Stomach (tissue), 8 donors: ENCODE measurements at regions not wholly inside any gene's neighbourhood (a gene's known extent, or its start where the extent isn't known, plus 50 kb on each side); places are given as distances from the start of the nearest gene placed in this dataset.
A peak's percentile ranks its signal among the peaks of the same experiment; 100 is the strongest.

Experiments
- DNase-seq, 2 donors: peaks; one replicate each; pipeline versions ENCODE4 v3.0.0 to v3.0.0-alpha.2; 2013 to 2019
- H3K27ac ChIP-seq, 5 donors: fragments of 200-600 bp in 4 of 5; sonication (generic) in 4 of 5; one replicate each; pipeline ENCODE4 v1.5.1; 2013 to 2019; ENCODE audit warnings: mild to moderate bottlenecking in 1 of 5, moderate library complexity in 1 of 5
- H3K27me3 ChIP-seq, 3 donors: fragments of 200-600 bp; sonication (generic); one replicate each; pipeline ENCODE4 v1.5.1; 2017 to 2019; ENCODE audit warnings: mixed run types in 1 of 3
- H3K36me3 ChIP-seq, 4 donors: fragments of 200-600 bp; sonication (generic); 1 replicate in 3 of 4; 2 replicates in 1 of 4; pipeline ENCODE4 v1.5.1; 2016 to 2019
- H3K4me1 ChIP-seq, 4 donors: fragments of 200-600 bp; sonication (generic); one replicate each; pipeline ENCODE4 v1.5.1; 2016 to 2019
- H3K4me3 ChIP-seq, 4 donors: fragments of 200-600 bp; sonication (generic) in 3 of 4; one replicate each; pipeline ENCODE4 v1.5.1; 2016 to 2019; ENCODE audit warnings: mild to moderate bottlenecking in 1 of 4
- H3K9me3 ChIP-seq, 4 donors: fragments of 200-600 bp; sonication (generic); one replicate each; pipeline ENCODE4 v1.5.1; 2016 to 2019
- EP300 ChIP-seq: sonication (generic); formaldehyde crosslinking; IDR thresholded peaks from one replicate; pipeline ENCODE4 v1.6.1; 2017; ENCODE audit warnings: antibody characterized with exemption
- POLR2A ChIP-seq, 4 donors: fragments of 450-650 bp; IDR thresholded peaks; one replicate each; pipeline ENCODE4 v1.6.1; 2016; ENCODE audit warnings: antibody characterized with exemption in 4 of 4, control low read depth in 2 of 4, mild to moderate bottlenecking in 1 of 4, moderate library complexity in 1 of 4
- POLR2AphosphoS5 ChIP-seq, 3 donors: sonication (generic); formaldehyde crosslinking; IDR thresholded peaks; one replicate each; pipeline ENCODE4 v1.6.1; 2016; ENCODE audit warnings: antibody characterized with exemption in 3 of 3
- WGBS, 5 donors: extraction: QIAGEN DNeasy Blood & Tissue Kit in 3 of 5; methylation state at CpG; one replicate each; pipeline versions ENCODE4 v1.1.5 to v1.1.7; 2013 to 2018; 5-methylcytosine and 5-hydroxymethylcytosine counted together
- intact Hi-C: fragments of 100-400 bp; cut with DNase I; formaldehyde crosslinking; loops from one replicate; pipeline ENCODE4 v1.15.1; 2023; ENCODE audit warnings: low total_unique reads
- TF ChIP-seq, protein P1 (sequence below), 7 experiments: fragments of 450-650 bp in 4 of 7; fragments of 200-600 bp in 3 of 7; sonication (generic) in 3 of 7; IDR thresholded peaks; one replicate each; pipeline ENCODE4 v1.5.1; 2016 to 2019; ENCODE audit warnings: antibody characterized with exemption in 7 of 7, control low read depth in 2 of 7, mild to moderate bottlenecking in 1 of 7
- donor health status: healthy with polysubstance abuse.
- donor health status: Bipolar disorder and iron deficiency.
- donor health status: healthy.

- peak in 1 of 2 donors; percentile 34 for DNase-seq
- H3K9me3 ChIP-seq = peaks cover 0 to 18% (median 0%) of the 10 kb centered on the region in 4 donors
- no peaks in the 10 kb centered on the region for H3K36me3 ChIP-seq
Measured at GRCh38 chr12:39157696-39158342, 252.4 kb upstream of the CPNE8 start.

GRCh38 chr12:39145175-39145999 lies 240.0 kb upstream of the CPNE8 start:
- peaks cover 0 to 17% (median 11%) of the 10 kb centered on the region in 4 donors for H3K4me1 ChIP-seq
- 6 to 15% (median 9%) methylated on average over 9 to 70 of the region's 70 CpGs for WGBS, 5 donors
- intact Hi-C loops = no loop called here
- peak overlapping the region in 1 of 5 donors; percentile 45 for H3K27ac ChIP-seq
- peak; percentile 30 to 80 for DNase-seq
- no peaks in the 10 kb centered on the region for H3K36me3 ChIP-seq
- peaks cover 0 to 42% (median 18%) of the 10 kb centered on the region in 3 donors for H3K27me3 ChIP-seq
- peaks cover 0 to 25% (median 5%) of the 10 kb centered on the region in 4 donors for H3K9me3 ChIP-seq
- peak overlapping the region; percentile 46 to 56 (median 54) for H3K4me3 ChIP-seq
- TF ChIP-seq POLR2AphosphoS5 (IDR thresholded peaks at IDR 0.05) (no peak), EP300 (no peak), POLR2A (IDR thresholded peaks at IDR 0.05) (no peak)
- TF ChIP-seq, protein P1, sequence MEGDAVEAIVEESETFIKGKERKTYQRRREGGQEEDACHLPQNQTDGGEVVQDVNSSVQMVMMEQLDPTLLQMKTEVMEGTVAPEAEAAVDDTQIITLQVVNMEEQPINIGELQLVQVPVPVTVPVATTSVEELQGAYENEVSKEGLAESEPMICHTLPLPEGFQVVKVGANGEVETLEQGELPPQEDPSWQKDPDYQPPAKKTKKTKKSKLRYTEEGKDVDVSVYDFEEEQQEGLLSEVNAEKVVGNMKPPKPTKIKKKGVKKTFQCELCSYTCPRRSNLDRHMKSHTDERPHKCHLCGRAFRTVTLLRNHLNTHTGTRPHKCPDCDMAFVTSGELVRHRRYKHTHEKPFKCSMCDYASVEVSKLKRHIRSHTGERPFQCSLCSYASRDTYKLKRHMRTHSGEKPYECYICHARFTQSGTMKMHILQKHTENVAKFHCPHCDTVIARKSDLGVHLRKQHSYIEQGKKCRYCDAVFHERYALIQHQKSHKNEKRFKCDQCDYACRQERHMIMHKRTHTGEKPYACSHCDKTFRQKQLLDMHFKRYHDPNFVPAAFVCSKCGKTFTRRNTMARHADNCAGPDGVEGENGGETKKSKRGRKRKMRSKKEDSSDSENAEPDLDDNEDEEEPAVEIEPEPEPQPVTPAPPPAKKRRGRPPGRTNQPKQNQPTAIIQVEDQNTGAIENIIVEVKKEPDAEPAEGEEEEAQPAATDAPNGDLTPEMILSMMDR (IDR thresholded peaks at IDR 0.05) = peak in 5 of 7 experiments; percentile 24 to 72 (median 53)

More at GRCh38 chr12:39157696-39158342, 252.4 kb upstream of the CPNE8 start:
- intact Hi-C loops = no loop called here
- TF ChIP-seq POLR2A (IDR thresholded peaks at IDR 0.05) (no peak), POLR2AphosphoS5 (IDR thresholded peaks at IDR 0.05) (no peak), EP300 (no peak)
- TF ChIP-seq, protein P1 (IDR thresholded peaks at IDR 0.05) = no peak
- WGBS, 5 donors = 64 to 73% (median 71%) methylated on average over 5 of the region's 5 CpGs
- Histone ChIP-seq H3K4me1 (no peaks in the 10 kb centered on the region), H3K4me3 (no peak overlapping the region), H3K27ac (no peak overlapping the region), H3K27me3 (no peaks in the 10 kb centered on the region)

DNA sequence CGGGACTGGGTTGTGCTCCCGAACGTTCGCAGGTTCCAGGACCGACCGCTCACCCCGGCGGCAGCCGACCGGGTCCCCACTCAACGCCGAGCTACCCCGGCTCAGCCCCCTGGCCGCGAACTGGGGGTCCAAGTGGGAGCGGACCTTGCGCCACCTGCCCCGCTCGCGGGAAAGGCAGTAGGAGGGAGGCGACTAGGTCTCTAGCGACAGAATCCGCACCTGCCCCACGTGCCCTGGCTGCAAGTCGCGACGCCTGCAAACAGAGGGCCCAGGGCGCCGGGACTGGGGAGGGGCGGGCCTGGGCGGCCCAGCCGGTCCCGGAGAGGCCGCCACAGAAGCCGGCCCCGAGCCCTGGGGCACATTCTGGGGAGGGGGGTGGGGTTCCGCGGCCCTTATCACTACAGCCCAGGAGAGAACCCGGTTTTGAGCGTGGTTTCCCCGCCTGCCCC lies 239.2 kb upstream of the CPNE8 start:
- peaks cover 0 to 17% (median 11%) of the 10 kb centered on the region in 4 donors for H3K4me1 ChIP-seq
- TF ChIP-seq, protein P1 (IDR thresholded peaks at IDR 0.05) = no peak
- no peak for TF ChIP-seq EP300
- no peak for TF ChIP-seq POLR2A (IDR thresholded peaks at IDR 0.05)
- TF ChIP-seq POLR2AphosphoS5 (IDR thresholded peaks at IDR 0.05) = no peak
- 16 to 44% (median 26%) methylated on average over 18 to 41 of the region's 41 CpGs for WGBS, 5 donors
- H3K4me3 ChIP-seq = peak overlapping the region; percentile 46 to 56 (median 54)
- peaks cover 0 to 42% (median 18%) of the 10 kb centered on the region in 3 donors for H3K27me3 ChIP-seq
- intact Hi-C loops = no loop called here
- H3K36me3 ChIP-seq = no peaks in the 10 kb centered on the region
- peak overlapping the region in 1 of 5 donors; percentile 45 for H3K27ac ChIP-seq
- peak in 1 of 2 donors; percentile 28 for DNase-seq
- peaks cover 0 to 17% (median 2%) of the 10 kb centered on the region in 4 donors for H3K9me3 ChIP-seq

DNA sequence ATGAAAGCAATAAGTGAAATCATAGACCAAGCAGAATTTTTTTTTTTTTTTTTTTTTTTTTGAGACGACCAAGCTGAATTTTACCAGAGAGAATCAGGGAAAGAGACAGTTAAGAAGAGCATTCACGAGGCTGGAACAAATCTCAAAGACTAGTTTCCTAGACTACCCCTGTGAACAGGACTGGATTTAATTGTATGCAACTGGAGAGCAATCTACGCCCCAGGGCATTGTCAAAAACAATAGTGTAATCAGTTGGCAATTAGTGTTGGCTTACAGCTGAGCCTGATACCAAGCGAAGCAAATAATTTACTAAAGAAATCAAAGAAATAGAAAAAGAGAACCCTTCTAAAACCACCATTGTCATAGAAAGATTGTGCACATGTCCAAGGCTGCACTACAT lies 232.9 kb upstream of the CPNE8 start:
- Histone ChIP-seq H3K4me3 (no peak overlapping the region), H3K27ac (no peak overlapping the region), H3K4me1 (no peaks in the 10 kb centered on the region), H3K36me3 (no peaks in the 10 kb centered on the region), H3K9me3 (no peaks in the 10 kb centered on the region), H3K27me3 (peaks cover 0 to 9% (median 0%) of the 10 kb centered on the region in 3 donors)
- TF ChIP-seq, protein P1 (IDR thresholded peaks at IDR 0.05) = no peak
- TF ChIP-seq POLR2AphosphoS5 (IDR thresholded peaks at IDR 0.05) (no peak), EP300 (no peak)
- 52 to 65% (median 59%) methylated on average over 4 of the region's 4 CpGs for WGBS, 5 donors
- DNase-seq = no peak
- intact Hi-C loops = no loop called here
